ENCODE measurements at regions not wholly inside any gene's neighbourhood (a gene's known extent, or its start where the extent isn't known, plus 50 kb on each side); places are given as distances from the start of the nearest gene placed in this dataset.

- TF ChIP-seq RREB1 (CRISPR knock-in tag; IDR thresholded peaks at IDR 0.05) (no peak), ZNF583 (CRISPR knock-in tag; IDR thresholded peaks at IDR 0.05) (no peak), GABPB1 (CRISPR knock-in tag; IDR thresholded peaks at IDR 0.05) (no peak), ZNF695 (CRISPR knock-in tag; IDR thresholded peaks at IDR 0.05) (no peak)
These were observed 129.8 kb upstream of the GBE1 start (continued) for GRCh38 chr3:81891055-81891895.
